Prostate gland (tissue), 2 donors: ENCODE measurements at regions not wholly inside any gene's neighbourhood (a gene's known extent, or its start where the extent isn't known, plus 50 kb on each side); places are given as distances from the start of the nearest gene placed in this dataset.

Experiments used
- CTCF ChIP-seq, 4 experiments: fragments of 200-600 bp in 2 of 4; fragments of 450-650 bp in 2 of 4; sonication (generic) in 2 of 4; IDR thresholded peaks; 1 replicate in 3 of 4; 2 replicates in 1 of 4; pipeline ENCODE4 v1.5.1; 2016 to 2019; ENCODE audit warnings: antibody characterized with exemption in 4 of 4, mild to moderate bottlenecking in 2 of 4, moderate library complexity in 2 of 4
- POLR2A ChIP-seq: fragments of 450-650 bp; IDR thresholded peaks from one replicate; pipeline ENCODE4 v1.6.1; 2016; ENCODE audit warnings: antibody characterized with exemption, mild to moderate bottlenecking

GRCh38 chr13:99663908-99664307, 162.6 kb downstream of the TM9SF2 start:
- TF ChIP-seq CTCF (IDR thresholded peaks at IDR 0.05) (no peak), POLR2A (no peak)
